ENCODE measurements at regions not wholly inside any gene's neighbourhood (a gene's known extent, or its start where the extent isn't known, plus 50 kb on each side); places are given as distances from the start of the nearest gene placed in this dataset.

DNA sequence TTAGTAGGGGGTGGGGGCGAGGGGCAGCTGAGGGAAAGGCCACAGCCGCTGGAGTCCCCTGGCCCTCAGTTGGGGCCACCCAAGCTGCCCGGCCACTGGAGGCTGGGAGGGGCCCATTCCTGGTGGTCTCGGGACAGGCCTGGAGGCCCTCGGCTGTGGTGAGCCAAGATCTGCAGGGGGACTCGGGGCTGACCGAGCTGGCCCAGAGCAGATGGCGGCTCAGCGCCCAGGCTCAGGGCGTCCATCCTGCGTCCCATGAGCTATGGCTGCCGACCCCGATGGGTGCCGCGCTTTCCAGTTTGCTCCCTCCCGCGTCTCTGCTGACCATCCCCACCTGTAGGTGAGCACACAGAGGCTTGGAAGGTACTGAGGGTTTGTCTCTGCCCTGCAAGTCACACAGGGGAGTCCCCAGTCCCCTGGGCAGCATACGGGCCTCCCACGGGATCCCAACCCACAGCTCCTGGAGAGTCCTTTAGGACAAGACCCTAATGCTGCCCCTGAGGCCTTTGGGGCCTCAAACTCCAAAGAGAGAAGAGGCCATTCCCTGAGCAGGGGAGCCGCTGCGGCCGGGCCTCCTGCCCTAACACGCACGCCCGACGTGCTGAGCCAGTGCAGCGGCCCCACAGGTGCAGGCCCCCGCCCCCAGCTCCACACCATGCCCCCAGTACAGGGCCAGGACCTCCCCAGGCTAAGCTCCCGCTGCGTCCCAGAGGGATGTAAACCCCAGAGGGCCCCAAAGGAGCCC is 107.2 kb downstream of the MICALL2 start:
- TF ChIP-seq, protein P1, sequence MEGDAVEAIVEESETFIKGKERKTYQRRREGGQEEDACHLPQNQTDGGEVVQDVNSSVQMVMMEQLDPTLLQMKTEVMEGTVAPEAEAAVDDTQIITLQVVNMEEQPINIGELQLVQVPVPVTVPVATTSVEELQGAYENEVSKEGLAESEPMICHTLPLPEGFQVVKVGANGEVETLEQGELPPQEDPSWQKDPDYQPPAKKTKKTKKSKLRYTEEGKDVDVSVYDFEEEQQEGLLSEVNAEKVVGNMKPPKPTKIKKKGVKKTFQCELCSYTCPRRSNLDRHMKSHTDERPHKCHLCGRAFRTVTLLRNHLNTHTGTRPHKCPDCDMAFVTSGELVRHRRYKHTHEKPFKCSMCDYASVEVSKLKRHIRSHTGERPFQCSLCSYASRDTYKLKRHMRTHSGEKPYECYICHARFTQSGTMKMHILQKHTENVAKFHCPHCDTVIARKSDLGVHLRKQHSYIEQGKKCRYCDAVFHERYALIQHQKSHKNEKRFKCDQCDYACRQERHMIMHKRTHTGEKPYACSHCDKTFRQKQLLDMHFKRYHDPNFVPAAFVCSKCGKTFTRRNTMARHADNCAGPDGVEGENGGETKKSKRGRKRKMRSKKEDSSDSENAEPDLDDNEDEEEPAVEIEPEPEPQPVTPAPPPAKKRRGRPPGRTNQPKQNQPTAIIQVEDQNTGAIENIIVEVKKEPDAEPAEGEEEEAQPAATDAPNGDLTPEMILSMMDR (conservative IDR thresholded peaks at IDR 0.05 in 1 of 2, IDR thresholded peaks at IDR 0.05 in 1 of 2; ENCODE audit: low read depth in 1 of 2, low read length in 2 of 2): no peak
- TF ChIP-seq EZH2 (IDR thresholded peaks at IDR 0.05; ENCODE audit: low read length, missing control alignments): no peak
